IgD-negative memory B cell (primary cell): ENCODE measurements at regions not wholly inside any gene's neighbourhood (a gene's known extent, or its start where the extent isn't known, plus 50 kb on each side); places are given as distances from the start of the nearest gene placed in this dataset.
A peak's percentile ranks its signal among the peaks of the same experiment; 100 is the strongest.

ENCODE experiments used
- H3K27ac Mint-ChIP-seq, 3 donors: one replicate each; pipeline ENCODE4 v1.8.0; 2020 to 2022; ENCODE audit warnings: mild to moderate bottlenecking in 3 of 3, mixed read lengths in 3 of 3, moderate library complexity in 1 of 3
- H3K27me3 Mint-ChIP-seq: one replicate; pipeline ENCODE4 v1.8.0; 2021; ENCODE audit warnings: mixed read lengths
- H3K36me3 Mint-ChIP-seq: one replicate; pipeline ENCODE4 v1.8.0; 2020; ENCODE audit warnings: mild to moderate bottlenecking, mixed read lengths
- H3K4me1 Mint-ChIP-seq, 3 donors: one replicate each; pipeline ENCODE4 v1.8.0; 2020 to 2022; ENCODE audit warnings: mixed read lengths in 3 of 3, mild to moderate bottlenecking in 1 of 3
- H3K4me3 Mint-ChIP-seq, 4 donors: one replicate each; pipeline ENCODE4 v1.8.0; 2020 to 2022; ENCODE audit warnings: mild to moderate bottlenecking in 4 of 4, mixed read lengths in 4 of 4, moderate library complexity in 3 of 4
- H3K9me3 Mint-ChIP-seq, 3 donors: one replicate each; pipeline ENCODE4 v1.8.0; 2020 to 2021; ENCODE audit warnings: mixed read lengths in 3 of 3, mild to moderate bottlenecking in 1 of 3

- Mint-ChIP-seq H3K27ac (no peak overlapping the region), H3K27me3 (no peaks in the 10 kb centered on the region), H3K9me3 (peaks cover 0 to 1% (median 0%) of the 10 kb centered on the region in 3 donors), H3K4me3 (no peak overlapping the region), H3K4me1 (no peaks in the 10 kb centered on the region), H3K36me3 (no peaks in the 10 kb centered on the region)
Observed at GRCh38 chr6:139687055-139687454, 312.6 kb upstream of the CITED2 start.

- Mint-ChIP-seq H3K27me3 (no peaks in the 10 kb centered on the region), H3K36me3 (no peaks in the 10 kb centered on the region), H3K4me3 (no peak overlapping the region), H3K4me1 (no peaks in the 10 kb centered on the region), H3K9me3 (no peaks in the 10 kb centered on the region), H3K27ac (no peak overlapping the region)
Observed at GRCh38 chr6:139686308-139686707, 311.9 kb upstream of the CITED2 start.

GRCh38 chr6:139685009-139685408 lies 310.6 kb upstream of the CITED2 start:
- Mint-ChIP-seq H3K36me3 (no peaks in the 10 kb centered on the region), H3K9me3 (no peaks in the 10 kb centered on the region), H3K4me3 (no peak overlapping the region), H3K4me1 (no peaks in the 10 kb centered on the region), H3K27ac (no peak overlapping the region), H3K27me3 (no peaks in the 10 kb centered on the region)

DNA sequence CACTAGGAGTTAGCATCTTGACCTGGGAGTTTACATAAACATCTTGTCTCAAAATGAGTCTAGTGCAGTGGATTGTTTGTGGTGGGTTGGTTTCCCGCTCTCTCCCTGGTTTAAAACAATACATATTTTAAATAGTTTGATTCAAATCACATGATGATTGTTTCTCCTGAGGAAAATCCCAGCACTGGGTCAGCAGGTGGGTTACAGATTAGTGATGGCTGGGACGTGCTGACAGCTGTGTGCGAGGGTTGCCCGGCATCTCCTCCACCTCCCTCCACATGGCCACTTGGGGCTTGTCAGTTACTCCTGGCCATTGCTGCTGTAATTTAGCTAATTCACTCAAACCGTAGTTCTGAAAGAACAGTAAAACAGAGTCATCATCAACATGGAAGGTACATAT lies 306.4 kb upstream of the CITED2 start:
- Mint-ChIP-seq H3K4me1 (no peaks in the 10 kb centered on the region), H3K27me3 (no peaks in the 10 kb centered on the region), H3K27ac (no peak overlapping the region), H3K36me3 (no peaks in the 10 kb centered on the region), H3K9me3 (no peaks in the 10 kb centered on the region), H3K4me3 (no peak overlapping the region)

GRCh38 chr6:139679516-139680179 lies 305.2 kb upstream of the CITED2 start:
- Mint-ChIP-seq H3K36me3 (no peaks in the 10 kb centered on the region), H3K4me1 (no peaks in the 10 kb centered on the region), H3K27ac (no peak overlapping the region), H3K27me3 (no peaks in the 10 kb centered on the region), H3K9me3 (no peaks in the 10 kb centered on the region), H3K4me3 (no peak overlapping the region)

- Mint-ChIP-seq H3K27ac (no peak overlapping the region), H3K4me1 (no peaks in the 10 kb centered on the region), H3K9me3 (peaks cover 0 to 3% (median under 1%) of the 10 kb centered on the region in 3 donors), H3K27me3 (no peaks in the 10 kb centered on the region), H3K4me3 (no peak overlapping the region), H3K36me3 (no peaks in the 10 kb centered on the region)
Observed at GRCh38 chr6:139676718-139677117, 302.3 kb upstream of the CITED2 start.

DNA sequence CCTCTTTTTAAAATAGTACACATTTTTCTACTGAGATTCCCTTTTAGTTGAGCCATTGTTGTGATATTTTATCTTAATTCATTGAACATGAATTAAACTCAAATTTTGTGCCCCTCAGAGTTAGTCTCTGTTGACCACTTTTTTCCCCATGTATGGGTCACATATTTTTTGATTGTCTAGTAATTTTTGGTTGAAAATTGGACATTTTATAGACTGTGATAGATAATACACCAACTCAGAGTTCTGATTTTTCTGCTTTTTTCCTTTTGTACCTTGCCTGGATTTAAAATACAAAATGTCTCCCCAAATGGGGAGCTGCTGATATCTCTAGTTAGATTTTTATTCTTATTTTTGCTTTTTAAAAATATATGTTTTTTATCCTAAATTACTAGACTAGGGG lies 291.8 kb upstream of the CITED2 start:
- no peak overlapping the region for H3K27ac Mint-ChIP-seq
- H3K27me3 Mint-ChIP-seq, result peaks cover 5% of the 10 kb centered on the region
- H3K36me3 Mint-ChIP-seq, result peaks cover 4% of the 10 kb centered on the region
- no peak overlapping the region for H3K4me3 Mint-ChIP-seq
- peaks cover 0 to 3% (median 3%) of the 10 kb centered on the region in 3 donors for H3K9me3 Mint-ChIP-seq
- H3K4me1 Mint-ChIP-seq, result peaks cover 0 to 2% (median 0%) of the 10 kb centered on the region in 3 donors

GRCh38 chr6:139663996-139664395 lies 289.5 kb upstream of the CITED2 start:
- no peak overlapping the region for H3K4me3 Mint-ChIP-seq
- peaks cover 0 to 3% (median 3%) of the 10 kb centered on the region in 3 donors for H3K9me3 Mint-ChIP-seq
- H3K4me1 Mint-ChIP-seq, result peaks cover 0 to 2% (median 0%) of the 10 kb centered on the region in 3 donors
- no peak overlapping the region for H3K27ac Mint-ChIP-seq
- peaks cover 5% of the 10 kb centered on the region for H3K27me3 Mint-ChIP-seq
- peaks cover 3% of the 10 kb centered on the region for H3K36me3 Mint-ChIP-seq

- peaks cover 1% of the 10 kb centered on the region for H3K27me3 Mint-ChIP-seq
- H3K9me3 Mint-ChIP-seq, result peaks cover 0 to 3% (median 2%) of the 10 kb centered on the region in 3 donors
- peaks cover 3% of the 10 kb centered on the region for H3K36me3 Mint-ChIP-seq
- H3K4me3 Mint-ChIP-seq, result peak overlapping the region in 1 of 4 donors; percentile 59
- peaks cover 0 to 2% (median 0%) of the 10 kb centered on the region in 3 donors for H3K4me1 Mint-ChIP-seq
- peak overlapping the region in 1 of 3 donors; percentile 63 for H3K27ac Mint-ChIP-seq
Observed at GRCh38 chr6:139659711-139660110, 285.3 kb upstream of the CITED2 start.

DNA sequence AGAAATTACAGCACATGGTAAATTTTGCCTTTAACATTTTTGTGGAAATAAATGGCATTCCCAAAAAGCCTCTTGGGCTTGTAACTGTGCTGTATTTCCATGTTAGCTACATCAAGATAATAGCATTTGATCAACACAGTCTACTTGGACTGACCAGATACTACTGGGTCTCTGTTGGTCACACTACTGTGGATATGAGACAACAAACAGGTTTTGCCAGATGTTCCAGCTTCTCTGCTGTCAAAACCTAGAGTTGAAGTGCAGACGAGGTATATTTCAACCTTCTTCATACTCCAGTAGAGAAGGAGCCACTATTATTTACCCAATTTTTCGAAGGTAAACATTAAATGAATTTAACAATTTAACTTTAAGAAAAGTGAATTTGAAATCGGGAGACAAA lies 284.7 kb upstream of the CITED2 start:
- peaks cover 1% of the 10 kb centered on the region for H3K27me3 Mint-ChIP-seq
- peaks cover 3% of the 10 kb centered on the region for H3K36me3 Mint-ChIP-seq

DNA sequence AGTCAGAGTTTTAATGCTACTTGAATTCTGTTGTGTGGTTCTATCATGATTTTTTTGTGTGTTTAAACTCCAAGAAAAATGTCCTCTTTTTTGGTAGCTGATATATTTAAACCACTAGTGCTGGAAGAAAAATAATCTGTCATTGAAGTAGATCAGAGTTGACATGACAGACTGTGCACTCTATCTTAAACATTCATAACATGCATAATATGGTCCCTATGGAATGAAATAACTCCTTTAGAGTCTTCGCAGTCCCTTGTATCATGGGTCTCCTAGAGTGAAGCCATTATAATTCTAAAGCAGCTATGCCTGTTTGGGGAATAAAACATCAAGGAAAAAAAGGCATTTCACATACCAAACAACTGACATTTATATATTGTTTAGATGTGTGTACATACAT lies 282.7 kb upstream of the CITED2 start:
- no peaks in the 10 kb centered on the region for H3K4me1 Mint-ChIP-seq
- peaks cover 3% of the 10 kb centered on the region for H3K36me3 Mint-ChIP-seq
- no peak overlapping the region for H3K27ac Mint-ChIP-seq
- H3K9me3 Mint-ChIP-seq, result no peaks in the 10 kb centered on the region
- no peak overlapping the region for H3K4me3 Mint-ChIP-seq
- peaks cover 1% of the 10 kb centered on the region for H3K27me3 Mint-ChIP-seq

More for the DNA sequence above, 284.7 kb upstream of the CITED2 start:
- peaks cover 0 to 3% (median 2%) of the 10 kb centered on the region in 3 donors for H3K9me3 Mint-ChIP-seq
- H3K27ac Mint-ChIP-seq, result no peak overlapping the region
- H3K4me3 Mint-ChIP-seq, result no peak overlapping the region
- peaks cover 0 to 2% (median 0%) of the 10 kb centered on the region in 3 donors for H3K4me1 Mint-ChIP-seq

GRCh38 chr6:139655783-139656705 lies 281.6 kb upstream of the CITED2 start:
- Mint-ChIP-seq H3K4me1 (no peaks in the 10 kb centered on the region), H3K27ac (no peak overlapping the region), H3K27me3 (peaks cover 1% of the 10 kb centered on the region), H3K36me3 (peaks cover 3% of the 10 kb centered on the region), H3K9me3 (no peaks in the 10 kb centered on the region), H3K4me3 (no peak overlapping the region)

DNA sequence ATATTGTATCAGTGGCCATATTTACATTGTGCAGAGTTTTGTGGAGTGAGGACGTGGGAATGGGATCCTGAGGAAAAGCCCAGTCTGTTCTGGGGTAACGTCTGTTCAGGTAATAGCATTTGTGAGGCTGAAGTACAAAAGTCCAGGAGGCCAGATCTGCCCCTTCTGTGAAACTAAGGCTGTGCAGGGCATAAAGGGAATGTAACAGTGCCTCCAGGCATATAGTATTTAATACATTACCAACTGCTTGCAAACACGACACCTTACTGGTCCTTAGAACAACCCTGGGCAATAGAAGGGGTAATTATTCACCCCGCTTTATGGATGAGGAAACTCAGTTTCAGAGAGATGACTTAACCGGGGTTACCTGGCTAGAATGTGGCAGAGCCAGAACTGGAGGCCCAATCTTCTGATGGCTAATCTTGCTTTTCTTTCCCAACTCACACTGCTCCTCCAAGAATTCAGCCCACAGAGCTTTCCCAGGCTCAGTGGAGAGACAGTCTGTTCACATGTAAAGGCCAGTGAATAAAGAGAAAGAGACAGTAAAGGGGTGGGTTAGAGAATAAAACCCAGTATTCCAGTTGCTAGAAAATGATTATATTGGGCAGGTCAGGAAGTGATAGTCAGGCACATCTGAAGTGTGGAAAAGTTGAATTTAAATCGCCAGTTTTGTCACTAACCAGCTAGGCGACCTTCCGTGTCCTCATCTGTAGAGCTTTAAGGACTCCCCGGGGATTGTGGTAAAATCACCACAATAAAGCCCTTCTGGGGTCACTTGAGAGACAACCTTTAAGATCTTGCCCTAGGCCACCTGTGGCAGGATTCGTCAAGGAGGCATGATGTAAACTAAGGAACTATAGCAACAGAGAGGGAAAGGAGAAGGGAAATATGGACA lies 280.7 kb upstream of the CITED2 start:
- H3K27me3 Mint-ChIP-seq, result peaks cover 1% of the 10 kb centered on the region
- H3K27ac Mint-ChIP-seq, result no peak overlapping the region
- no peaks in the 10 kb centered on the region for H3K4me1 Mint-ChIP-seq
- peaks cover 3% of the 10 kb centered on the region for H3K36me3 Mint-ChIP-seq
- H3K9me3 Mint-ChIP-seq, result no peaks in the 10 kb centered on the region
- no peak overlapping the region for H3K4me3 Mint-ChIP-seq

DNA sequence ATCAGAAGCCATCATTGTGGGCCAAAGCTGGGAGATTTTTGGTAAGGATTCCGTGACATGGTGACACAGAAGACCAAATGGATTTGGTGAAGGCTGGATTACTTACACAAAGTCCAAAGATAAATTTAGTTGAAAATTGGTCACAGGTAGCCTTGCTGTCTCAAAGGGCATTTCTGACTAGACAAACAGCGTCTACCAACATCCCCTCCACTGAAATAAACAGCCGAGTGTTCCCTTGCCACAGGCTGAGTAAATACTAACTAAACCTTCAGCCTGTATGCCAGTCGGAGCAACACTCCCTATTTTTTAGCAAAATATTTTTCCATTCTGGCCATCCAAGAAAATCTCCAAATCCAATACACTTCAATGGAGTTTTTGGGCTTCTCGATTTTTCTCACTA lies 279.9 kb upstream of the CITED2 start:
- Mint-ChIP-seq H3K9me3 (no peaks in the 10 kb centered on the region), H3K4me1 (no peaks in the 10 kb centered on the region), H3K36me3 (no peaks in the 10 kb centered on the region), H3K4me3 (no peak overlapping the region), H3K27ac (no peak overlapping the region), H3K27me3 (peaks cover 1% of the 10 kb centered on the region)

DNA sequence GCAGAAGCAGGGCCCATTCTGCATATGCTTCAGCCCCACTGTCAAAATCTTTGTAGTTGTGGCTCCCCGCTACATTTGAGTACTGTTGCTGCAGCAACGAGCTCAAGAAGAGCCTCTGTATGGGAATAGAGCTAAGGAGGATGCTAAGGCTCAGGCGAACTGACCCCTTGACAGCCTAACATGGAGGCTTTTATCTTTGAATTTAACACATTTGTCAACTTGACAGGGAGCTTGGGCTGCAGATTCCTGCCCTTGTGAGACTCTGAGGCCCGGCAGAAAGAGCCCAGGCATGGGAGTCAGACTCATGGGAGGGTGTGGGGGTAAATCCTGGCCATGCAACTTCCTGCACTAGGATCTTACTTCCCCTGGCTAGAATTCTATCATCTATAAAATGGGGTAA lies 278.7 kb upstream of the CITED2 start:
- Mint-ChIP-seq H3K4me3 (no peak overlapping the region), H3K27ac (no peak overlapping the region), H3K9me3 (no peaks in the 10 kb centered on the region), H3K4me1 (no peaks in the 10 kb centered on the region), H3K27me3 (peaks cover 1% of the 10 kb centered on the region), H3K36me3 (no peaks in the 10 kb centered on the region)
